ENCODE measurements at regions not wholly inside any gene's neighbourhood (a gene's known extent, or its start where the extent isn't known, plus 50 kb on each side); places are given as distances from the start of the nearest gene placed in this dataset.

- dilution Hi-C loops (cut with MboI; ENCODE audit: extremely low pct_ligation_motif_present, low sequenced_read_pairs) (no loop called here), intact Hi-C loops (cut with micrococcal nuclease) (loop anchor here (10.0 kb wide), 1 partner anchor 781 kb away; no protein-coding TSS in a partner anchor)
- Histone ChIP-seq H3K4me3 (replicated peaks in 1 of 3; ENCODE audit: insufficient read depth in 1 of 3, low read depth in 1 of 3, low read length in 3 of 3) (no peak overlapping the region), H3K4me2 (ENCODE audit: insufficient read depth, low read length) (no peak overlapping the region), H4K20me1 (replicated peaks; ENCODE audit: control insufficient read depth, extremely low read depth, insufficient read depth, low read length) (no peaks in the 10 kb centered on the region), H3K4me1 (ENCODE audit: control insufficient read depth, extremely low read depth, insufficient read depth, low read length) (peaks cover 12% of the 10 kb centered on the region), H2AFZ (ENCODE audit: low read depth, low read length) (no peak overlapping the region), H3K9me1 (replicated peaks; ENCODE audit: control insufficient read depth, extremely low read depth, insufficient read depth, low read length) (no peaks in the 10 kb centered on the region), H3K27me3 (ENCODE audit: control insufficient read depth in 2 of 2, insufficient read depth in 2 of 2, low read length in 2 of 2) (no peaks in the 10 kb centered on the region), H3K9ac (replicated peaks; ENCODE audit: extremely low read depth, insufficient read depth, low read length) (no peak overlapping the region), H3K36me3 (ENCODE audit: control insufficient read depth in 2 of 2, extremely low read depth in 1 of 2, insufficient read depth in 2 of 2, low read length in 2 of 2) (no peaks in the 10 kb centered on the region), H3K27ac (ENCODE audit: insufficient read depth, low read depth, low read length) (no peak overlapping the region), H3K9me3 (replicated peaks; ENCODE audit: control insufficient read depth, insufficient read depth, low read length) (no peaks in the 10 kb centered on the region), H3K79me2 (ENCODE audit: control insufficient read depth, insufficient read depth, low read length) (no peaks in the 10 kb centered on the region)
- no peak for FAIRE-seq
- no peak for DNase-seq (ENCODE audit: low read depth, low spot score)
- POLR2A ChIA-PET = no interaction called here
- BruUV-seq (replicated peaks) = no TSS peak
- CTCF ChIA-PET = interaction anchor here (1.1 kb wide), 1 partner anchor 25 kb away, joined by 3 read pairs; no protein-coding TSS in a partner anchor
- TF ChIP-seq POLR2A (IDR thresholded peaks at IDR 0.05; ENCODE audit: low read depth, low read length) (no peak), POLR2AphosphoS5 (IDR thresholded peaks at IDR 0.05; ENCODE audit: insufficient read depth, low read depth, low read length) (no peak), CTCF (IDR thresholded peaks at IDR 0.05; ENCODE audit: extremely low read depth in 1 of 2, insufficient read depth in 1 of 2, low read depth in 1 of 2, low read length in 2 of 2) (no peak), MAX (IDR thresholded peaks at IDR 0.05; ENCODE audit: insufficient read depth, insufficient read length) (no peak), JUN (IDR thresholded peaks at IDR 0.05; ENCODE audit: borderline replicate concordance, insufficient read depth, insufficient read length, low read depth) (no peak), GATA2 (IDR thresholded peaks at IDR 0.05; ENCODE audit: insufficient read depth, insufficient read length, low read depth, low read length) (no peak), EZH2 (IDR thresholded peaks at IDR 0.05; ENCODE audit: borderline replicate concordance, low read depth, low read length, severe bottlenecking) (no peak), FOS (IDR thresholded peaks at IDR 0.05; ENCODE audit: borderline replicate concordance, insufficient read depth, low read length) (no peak), MYC (IDR thresholded peaks at IDR 0.05; ENCODE audit: low read depth, low read length) (no peak)
These were observed 239.1 kb downstream of the TRIB2 start for GRCh38 chr2:12955864-12956263.

Data from endothelial cell of umbilical vein (primary cell).